A673 (cell line): ENCODE measurements at regions not wholly inside any gene's neighbourhood (a gene's known extent, or its start where the extent isn't known, plus 50 kb on each side); places are given as distances from the start of the nearest gene placed in this dataset.

Experiments used
- BruUV-seq: library from RNA; stranded (reverse); fragments of 400-500 nt; replicated peaks from 2 replicates; lab custom pipeline; 2021; lab: Mats Ljungman, UMichigan
- CTCF ChIA-PET: fragments of 300-600 bp; sonication (Branson Sonifier 250); formaldehyde crosslinking; loops from one replicate; lab custom pipeline; 2022; ENCODE audit warnings: antibody characterized with exemption; lab: Charles Lee
- POLR2A ChIA-PET: fragments of 300-600 bp; sonication (Branson Sonifier 250); formaldehyde crosslinking; loops from one replicate; lab custom pipeline; 2022; ENCODE audit warnings: antibody characterized with exemption; ENCODE audit not compliant: low non-redundant PET; lab: Charles Lee
- DNase-seq: peaks from one replicate; pipeline ENCODE4 v3.0.0-alpha.2; 2015; ENCODE audit warnings: low spot score
- H3K27ac ChIP-seq: fragments of 200-600 bp; sonication (generic); 2 replicates; pipeline ENCODE4 v1.5.1; 2016; ENCODE audit warnings: mixed run types, low read depth, mild to moderate bottlenecking, mixed read lengths, antibody characterized with exemption, low read length; ENCODE audit not compliant: poor library complexity, severe bottlenecking
- H3K27me3 ChIP-seq: fragments of 200-600 bp; sonication (generic); replicated peaks from 2 replicates; pipeline ENCODE4 v1.6.1; 2017; ENCODE audit warnings: mixed run types, low read depth, mild to moderate bottlenecking, mixed read lengths, antibody characterized with exemption, low read length; ENCODE audit not compliant: insufficient read depth, poor library complexity
- H3K36me3 ChIP-seq: fragments of 200-600 bp; sonication (generic); 2 replicates; pipeline ENCODE4 v1.6.1; 2016; ENCODE audit warnings: mixed run types, mild to moderate bottlenecking, mixed read lengths, antibody characterized with exemption, low read length; ENCODE audit not compliant: insufficient read depth, poor library complexity, severe bottlenecking
- H3K4me1 ChIP-seq: fragments of 200-600 bp; sonication (generic); 2 replicates; pipeline ENCODE4 v1.6.1; 2017; ENCODE audit warnings: mixed run types, mild to moderate bottlenecking, mixed read lengths, antibody characterized with exemption, low read length; ENCODE audit not compliant: insufficient read depth, poor library complexity, severe bottlenecking
- H3K4me3 ChIP-seq: fragments of 200-600 bp; sonication (generic); 2 replicates; pipeline ENCODE4 v1.5.1; 2016; ENCODE audit warnings: low read depth, mixed run types, mild to moderate bottlenecking, mixed read lengths, low read length; ENCODE audit not compliant: poor library complexity, severe bottlenecking
- H3K9me3 ChIP-seq: fragments of 200-600 bp; sonication (generic); 2 replicates; pipeline ENCODE4 v1.6.1; 2016; ENCODE audit warnings: mixed run types, low read depth, mild to moderate bottlenecking, mixed read lengths, antibody characterized with exemption, low read length; ENCODE audit not compliant: poor library complexity, severe bottlenecking
- EZH2 ChIP-seq: fragments of 200-600 bp; sonication (generic); IDR thresholded peaks from 2 replicates; pipeline ENCODE4 v1.6.1; 2017; ENCODE audit warnings: borderline replicate concordance, low read depth, mild to moderate bottlenecking, mixed read lengths, antibody characterized with exemption, low read length; ENCODE audit not compliant: poor library complexity, severe bottlenecking
- intact Hi-C: fragments of 100-400 bp; cut with micrococcal nuclease; formaldehyde crosslinking; loops from one replicate; pipeline ENCODE4 v1.10.0; 2022; ENCODE audit not compliant: unreplicated experiment
- TF ChIP-seq, protein P1 (sequence below): fragments of 300-800, 200-600 bp; sonication (generic); conservative IDR thresholded peaks from 2 replicates; pipeline ENCODE4 v1.5.1; 2017; ENCODE audit warnings: low read depth, mild to moderate bottlenecking, antibody characterized with exemption, low read length, moderate library complexity, mixed read lengths

DNA sequence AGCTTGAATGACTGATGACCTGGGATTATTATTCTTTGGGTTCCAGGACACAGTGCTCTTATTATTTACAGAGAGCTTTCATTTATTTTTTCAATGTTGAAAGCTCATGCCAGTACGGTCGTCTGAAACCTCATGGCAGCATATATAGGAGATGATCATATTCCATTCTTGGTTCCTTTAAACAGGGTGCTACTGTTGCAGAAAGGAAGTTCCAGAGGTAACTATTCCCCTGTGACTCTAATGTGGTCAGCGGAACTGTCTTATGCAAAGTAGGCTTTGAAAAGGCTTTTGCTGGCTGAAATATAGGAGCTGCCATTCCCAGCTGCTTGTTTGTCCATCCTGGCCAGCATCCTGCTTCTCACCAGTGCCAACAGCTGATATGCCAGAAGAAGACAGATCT lies 208.3 kb upstream of the LEF1 start:
- intact Hi-C loops, result no loop called here
- CTCF ChIA-PET, result no interaction called here
- POLR2A ChIA-PET, result no interaction called here

DNA sequence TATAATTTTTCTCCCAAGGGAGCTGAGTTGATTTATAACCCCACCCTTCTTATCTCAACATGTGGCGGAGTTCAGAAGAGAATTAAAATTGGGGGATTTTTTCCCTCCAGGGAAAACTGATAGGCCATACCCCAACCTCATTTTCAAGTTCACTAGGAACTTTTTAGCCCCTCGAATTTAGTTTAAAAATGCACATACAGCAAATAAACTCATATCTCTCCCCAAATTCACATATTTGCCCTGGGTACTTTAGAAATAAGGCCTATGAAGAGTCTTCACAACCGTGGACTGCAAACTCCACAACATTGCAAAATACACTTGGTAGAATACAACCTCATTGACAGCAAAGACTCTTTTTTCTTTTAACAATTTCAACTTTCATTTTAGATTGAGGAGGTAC lies 206.7 kb upstream of the LEF1 start:
- no peak for DNase-seq
- Histone ChIP-seq H3K4me3 (no peak overlapping the region), H3K36me3 (no peaks in the 10 kb centered on the region), H3K27ac (no peak overlapping the region), H3K9me3 (no peaks in the 10 kb centered on the region), H3K4me1 (no peaks in the 10 kb centered on the region), H3K27me3 (peaks cover 17% of the 10 kb centered on the region)
- intact Hi-C loops, result no loop called here
- BruUV-seq, result no TSS peak
- CTCF ChIA-PET, result no interaction called here
- POLR2A ChIA-PET, result no interaction called here
- TF ChIP-seq, protein P1, sequence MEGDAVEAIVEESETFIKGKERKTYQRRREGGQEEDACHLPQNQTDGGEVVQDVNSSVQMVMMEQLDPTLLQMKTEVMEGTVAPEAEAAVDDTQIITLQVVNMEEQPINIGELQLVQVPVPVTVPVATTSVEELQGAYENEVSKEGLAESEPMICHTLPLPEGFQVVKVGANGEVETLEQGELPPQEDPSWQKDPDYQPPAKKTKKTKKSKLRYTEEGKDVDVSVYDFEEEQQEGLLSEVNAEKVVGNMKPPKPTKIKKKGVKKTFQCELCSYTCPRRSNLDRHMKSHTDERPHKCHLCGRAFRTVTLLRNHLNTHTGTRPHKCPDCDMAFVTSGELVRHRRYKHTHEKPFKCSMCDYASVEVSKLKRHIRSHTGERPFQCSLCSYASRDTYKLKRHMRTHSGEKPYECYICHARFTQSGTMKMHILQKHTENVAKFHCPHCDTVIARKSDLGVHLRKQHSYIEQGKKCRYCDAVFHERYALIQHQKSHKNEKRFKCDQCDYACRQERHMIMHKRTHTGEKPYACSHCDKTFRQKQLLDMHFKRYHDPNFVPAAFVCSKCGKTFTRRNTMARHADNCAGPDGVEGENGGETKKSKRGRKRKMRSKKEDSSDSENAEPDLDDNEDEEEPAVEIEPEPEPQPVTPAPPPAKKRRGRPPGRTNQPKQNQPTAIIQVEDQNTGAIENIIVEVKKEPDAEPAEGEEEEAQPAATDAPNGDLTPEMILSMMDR, result no peak
- no peak for TF ChIP-seq EZH2

More for the DNA sequence above, 208.3 kb upstream of the LEF1 start:
- Histone ChIP-seq H3K4me1 (no peaks in the 10 kb centered on the region), H3K27ac (no peak overlapping the region), H3K36me3 (no peaks in the 10 kb centered on the region), H3K9me3 (no peaks in the 10 kb centered on the region), H3K27me3 (peaks cover 3% of the 10 kb centered on the region), H3K4me3 (no peak overlapping the region)
- no peak for DNase-seq
- TF ChIP-seq, protein P1, result no peak
- TF ChIP-seq EZH2, result no peak
- no TSS peak for BruUV-seq

DNA sequence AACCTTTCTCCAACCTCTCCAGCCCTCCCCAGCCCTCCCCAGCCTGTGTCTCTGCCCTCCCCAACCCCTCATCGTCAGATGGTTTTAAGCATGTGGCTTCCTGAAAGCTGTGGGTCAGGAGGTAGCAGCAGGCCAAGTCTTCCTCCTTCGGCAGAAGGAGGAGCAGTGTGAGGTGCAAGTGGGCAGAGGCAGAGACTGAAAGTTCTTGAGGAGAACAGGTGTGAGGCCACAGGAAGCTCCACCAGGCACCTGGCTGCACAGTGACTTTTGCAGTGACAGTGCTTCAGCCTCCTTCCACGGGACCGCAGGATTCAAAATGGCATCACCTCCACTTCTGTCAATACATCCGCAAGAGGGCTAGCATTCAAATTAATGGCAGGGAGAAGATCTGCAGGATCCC lies 203.9 kb upstream of the LEF1 start:
- Histone ChIP-seq H3K4me3 (no peak overlapping the region), H3K36me3 (no peaks in the 10 kb centered on the region), H3K4me1 (no peaks in the 10 kb centered on the region), H3K27ac (no peak overlapping the region), H3K9me3 (no peaks in the 10 kb centered on the region), H3K27me3 (peaks cover 34% of the 10 kb centered on the region)
- ChIA-PET CTCF (no interaction called here), POLR2A (no interaction called here)
- DNase-seq, result no peak
- no TSS peak for BruUV-seq
- TF ChIP-seq, protein P1, result no peak
- TF ChIP-seq EZH2, result no peak
- intact Hi-C loops, result no loop called here
